Liver (tissue), 3 donors: ENCODE measurements at regions not wholly inside any gene's neighbourhood (a gene's known extent, or its start where the extent isn't known, plus 50 kb on each side); places are given as distances from the start of the nearest gene placed in this dataset.

Experiments used
- FOXA2 ChIP-seq: IDR thresholded peaks from 2 replicates; pipeline ENCODE4 v1.6.1; 2016; ENCODE audit warnings: antibody characterized with exemption
- GABPA ChIP-seq, 2 donors: IDR thresholded peaks in 1 of 2; conservative IDR thresholded peaks in 1 of 2; 2 replicates each; pipeline ENCODE4 v1.6.1; 2016; ENCODE audit warnings: antibody characterized with exemption in 2 of 2, mild to moderate bottlenecking in 1 of 2, moderate library complexity in 1 of 2
- JUND ChIP-seq, 2 donors: IDR thresholded peaks; 2 replicates each; pipeline ENCODE4 v1.6.1; 2016; ENCODE audit warnings: antibody characterized with exemption in 2 of 2
- RXRA ChIP-seq, 2 donors: IDR thresholded peaks; 2 replicates each; pipeline ENCODE4 v1.6.1; 2017 to 2018; ENCODE audit warnings: antibody characterized with exemption in 2 of 2, mild to moderate bottlenecking in 1 of 2
- SP1 ChIP-seq: IDR thresholded peaks from 2 replicates; pipeline ENCODE4 v1.6.1; 2018; ENCODE audit warnings: antibody characterized with exemption, mild to moderate bottlenecking
- TF ChIP-seq, protein P1 (sequence below): IDR thresholded peaks from 2 replicates; pipeline ENCODE4 v1.6.1; 2016; ENCODE audit warnings: antibody characterized with exemption
- TF ChIP-seq, protein P2 (sequence below): fragments of 150-350 bp; IDR thresholded peaks from 2 replicates; pipeline ENCODE4 v1.5.1; 2017; ENCODE audit warnings: improper control_type of control experiment, low read depth, low read length; ENCODE audit not compliant: missing input control
- TF ChIP-seq, protein P3 (sequence below): IDR thresholded peaks from 2 replicates; pipeline ENCODE4 v1.6.1; 2016; ENCODE audit warnings: antibody characterized with exemption, mild to moderate bottlenecking
- donor health status: healthy.
- donor health status: healthy.

DNA sequence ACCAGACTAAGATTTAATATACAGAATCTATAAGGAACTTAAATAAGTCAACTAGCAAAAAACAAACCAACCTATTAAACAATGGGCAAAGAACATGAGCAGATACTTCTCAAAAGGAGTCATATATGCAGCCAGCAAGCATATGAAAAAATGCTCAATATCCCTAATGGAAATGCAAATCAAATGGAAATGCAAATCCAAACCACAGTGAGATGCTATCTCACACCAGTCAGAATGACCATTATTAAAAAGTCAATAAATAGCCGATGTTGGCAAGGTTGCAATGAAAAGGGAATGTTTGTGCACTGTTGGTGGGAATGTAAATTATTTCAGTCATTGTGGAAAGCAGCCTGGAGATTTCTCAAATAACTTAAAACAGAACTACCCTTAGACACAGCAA, 97.0 kb upstream of the SLC6A14 start:
- TF ChIP-seq, protein P1, sequence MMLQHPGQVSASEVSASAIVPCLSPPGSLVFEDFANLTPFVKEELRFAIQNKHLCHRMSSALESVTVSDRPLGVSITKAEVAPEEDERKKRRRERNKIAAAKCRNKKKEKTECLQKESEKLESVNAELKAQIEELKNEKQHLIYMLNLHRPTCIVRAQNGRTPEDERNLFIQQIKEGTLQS: no peak
- TF ChIP-seq, protein P2, sequence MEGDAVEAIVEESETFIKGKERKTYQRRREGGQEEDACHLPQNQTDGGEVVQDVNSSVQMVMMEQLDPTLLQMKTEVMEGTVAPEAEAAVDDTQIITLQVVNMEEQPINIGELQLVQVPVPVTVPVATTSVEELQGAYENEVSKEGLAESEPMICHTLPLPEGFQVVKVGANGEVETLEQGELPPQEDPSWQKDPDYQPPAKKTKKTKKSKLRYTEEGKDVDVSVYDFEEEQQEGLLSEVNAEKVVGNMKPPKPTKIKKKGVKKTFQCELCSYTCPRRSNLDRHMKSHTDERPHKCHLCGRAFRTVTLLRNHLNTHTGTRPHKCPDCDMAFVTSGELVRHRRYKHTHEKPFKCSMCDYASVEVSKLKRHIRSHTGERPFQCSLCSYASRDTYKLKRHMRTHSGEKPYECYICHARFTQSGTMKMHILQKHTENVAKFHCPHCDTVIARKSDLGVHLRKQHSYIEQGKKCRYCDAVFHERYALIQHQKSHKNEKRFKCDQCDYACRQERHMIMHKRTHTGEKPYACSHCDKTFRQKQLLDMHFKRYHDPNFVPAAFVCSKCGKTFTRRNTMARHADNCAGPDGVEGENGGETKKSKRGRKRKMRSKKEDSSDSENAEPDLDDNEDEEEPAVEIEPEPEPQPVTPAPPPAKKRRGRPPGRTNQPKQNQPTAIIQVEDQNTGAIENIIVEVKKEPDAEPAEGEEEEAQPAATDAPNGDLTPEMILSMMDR: no peak
- TF ChIP-seq GABPA (IDR thresholded peaks at IDR 0.05 in 1 of 2, conservative IDR thresholded peaks at IDR 0.05 in 1 of 2) (no peak), FOXA2 (no peak), JUND (IDR thresholded peaks at IDR 0.05) (no peak), RXRA (IDR thresholded peaks at IDR 0.05) (no peak), SP1 (no peak)
- TF ChIP-seq, protein P3, sequence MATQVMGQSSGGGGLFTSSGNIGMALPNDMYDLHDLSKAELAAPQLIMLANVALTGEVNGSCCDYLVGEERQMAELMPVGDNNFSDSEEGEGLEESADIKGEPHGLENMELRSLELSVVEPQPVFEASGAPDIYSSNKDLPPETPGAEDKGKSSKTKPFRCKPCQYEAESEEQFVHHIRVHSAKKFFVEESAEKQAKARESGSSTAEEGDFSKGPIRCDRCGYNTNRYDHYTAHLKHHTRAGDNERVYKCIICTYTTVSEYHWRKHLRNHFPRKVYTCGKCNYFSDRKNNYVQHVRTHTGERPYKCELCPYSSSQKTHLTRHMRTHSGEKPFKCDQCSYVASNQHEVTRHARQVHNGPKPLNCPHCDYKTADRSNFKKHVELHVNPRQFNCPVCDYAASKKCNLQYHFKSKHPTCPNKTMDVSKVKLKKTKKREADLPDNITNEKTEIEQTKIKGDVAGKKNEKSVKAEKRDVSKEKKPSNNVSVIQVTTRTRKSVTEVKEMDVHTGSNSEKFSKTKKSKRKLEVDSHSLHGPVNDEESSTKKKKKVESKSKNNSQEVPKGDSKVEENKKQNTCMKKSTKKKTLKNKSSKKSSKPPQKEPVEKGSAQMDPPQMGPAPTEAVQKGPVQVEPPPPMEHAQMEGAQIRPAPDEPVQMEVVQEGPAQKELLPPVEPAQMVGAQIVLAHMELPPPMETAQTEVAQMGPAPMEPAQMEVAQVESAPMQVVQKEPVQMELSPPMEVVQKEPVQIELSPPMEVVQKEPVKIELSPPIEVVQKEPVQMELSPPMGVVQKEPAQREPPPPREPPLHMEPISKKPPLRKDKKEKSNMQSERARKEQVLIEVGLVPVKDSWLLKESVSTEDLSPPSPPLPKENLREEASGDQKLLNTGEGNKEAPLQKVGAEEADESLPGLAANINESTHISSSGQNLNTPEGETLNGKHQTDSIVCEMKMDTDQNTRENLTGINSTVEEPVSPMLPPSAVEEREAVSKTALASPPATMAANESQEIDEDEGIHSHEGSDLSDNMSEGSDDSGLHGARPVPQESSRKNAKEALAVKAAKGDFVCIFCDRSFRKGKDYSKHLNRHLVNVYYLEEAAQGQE: no peak
